Testis (tissue), 2 donors: ENCODE measurements at regions not wholly inside any gene's neighbourhood (a gene's known extent, or its start where the extent isn't known, plus 50 kb on each side); places are given as distances from the start of the nearest gene placed in this dataset.

Experiments used
- CTCF ChIP-seq, 3 experiments: fragments of 450-650 bp in 2 of 3; fragments of 200-600 bp in 1 of 3; sonication (generic) in 1 of 3; IDR thresholded peaks; one replicate each; pipeline ENCODE4 v1.5.1; 2016 to 2019; ENCODE audit warnings: antibody characterized with exemption in 3 of 3, mild to moderate bottlenecking in 2 of 3, moderate library complexity in 1 of 3
- POLR2A ChIP-seq: fragments of 450-650 bp; IDR thresholded peaks from one replicate; pipeline ENCODE4 v1.6.1; 2017; ENCODE audit warnings: antibody characterized with exemption, mild to moderate bottlenecking, moderate library complexity

DNA sequence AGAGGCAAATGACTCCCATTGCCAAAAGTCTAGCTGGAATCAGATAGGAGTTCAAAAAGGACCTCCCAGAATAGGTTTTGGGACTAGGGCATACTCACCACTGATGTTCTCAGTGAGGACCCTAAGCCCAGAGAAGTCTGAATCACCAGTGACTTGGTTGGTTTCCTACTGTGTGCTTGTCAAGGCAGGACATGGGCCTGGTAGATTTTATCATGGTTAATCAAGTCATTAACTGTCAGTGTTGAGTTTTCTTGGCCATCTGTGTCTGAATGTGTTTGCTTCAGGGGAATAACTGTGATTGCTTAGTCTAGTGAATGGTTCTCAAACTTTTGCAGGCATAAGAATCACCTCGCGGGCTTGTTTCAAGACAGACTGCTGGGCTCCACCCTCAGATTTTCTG, 99.0 kb upstream of the GDNF start:
- TF ChIP-seq CTCF (IDR thresholded peaks at IDR 0.05): no peak
- TF ChIP-seq POLR2A: no peak
